ENCODE measurements at regions not wholly inside any gene's neighbourhood (a gene's known extent, or its start where the extent isn't known, plus 50 kb on each side); places are given as distances from the start of the nearest gene placed in this dataset.

- H3K9me3 ChIP-seq (ENCODE audit: control insufficient read depth in 2 of 3, insufficient read depth in 1 of 3, low read length in 3 of 3): no peaks in the 10 kb centered on the region
- peaks cover 0 to 2% (median 0%) of the 10 kb centered on the region in 3 donors for H3K4me1 ChIP-seq (ENCODE audit: control insufficient read depth in 2 of 3, insufficient read depth in 2 of 3, low read depth in 1 of 3, low read length in 3 of 3)
- no peak for DNase-seq
- no peak overlapping the region for H3K9ac ChIP-seq (ENCODE audit: low read length in 3 of 3)
- no peaks in the 10 kb centered on the region for H3K36me3 ChIP-seq (ENCODE audit: control insufficient read depth in 2 of 3, insufficient read depth in 3 of 3, low read length in 3 of 3)
- intact Hi-C loops (cut with DNase I): no loop called here
- FAIRE-seq: no peak
- no peak overlapping the region for H3K4me3 ChIP-seq (ENCODE audit: low read length in 3 of 3)
- TF ChIP-seq, protein P1, sequence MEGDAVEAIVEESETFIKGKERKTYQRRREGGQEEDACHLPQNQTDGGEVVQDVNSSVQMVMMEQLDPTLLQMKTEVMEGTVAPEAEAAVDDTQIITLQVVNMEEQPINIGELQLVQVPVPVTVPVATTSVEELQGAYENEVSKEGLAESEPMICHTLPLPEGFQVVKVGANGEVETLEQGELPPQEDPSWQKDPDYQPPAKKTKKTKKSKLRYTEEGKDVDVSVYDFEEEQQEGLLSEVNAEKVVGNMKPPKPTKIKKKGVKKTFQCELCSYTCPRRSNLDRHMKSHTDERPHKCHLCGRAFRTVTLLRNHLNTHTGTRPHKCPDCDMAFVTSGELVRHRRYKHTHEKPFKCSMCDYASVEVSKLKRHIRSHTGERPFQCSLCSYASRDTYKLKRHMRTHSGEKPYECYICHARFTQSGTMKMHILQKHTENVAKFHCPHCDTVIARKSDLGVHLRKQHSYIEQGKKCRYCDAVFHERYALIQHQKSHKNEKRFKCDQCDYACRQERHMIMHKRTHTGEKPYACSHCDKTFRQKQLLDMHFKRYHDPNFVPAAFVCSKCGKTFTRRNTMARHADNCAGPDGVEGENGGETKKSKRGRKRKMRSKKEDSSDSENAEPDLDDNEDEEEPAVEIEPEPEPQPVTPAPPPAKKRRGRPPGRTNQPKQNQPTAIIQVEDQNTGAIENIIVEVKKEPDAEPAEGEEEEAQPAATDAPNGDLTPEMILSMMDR (IDR thresholded peaks at IDR 0.05; ENCODE audit: borderline replicate concordance, extremely low read depth, insufficient read depth): no peak
- no peak overlapping the region for H3K27ac ChIP-seq (ENCODE audit: low read depth in 2 of 2, low read length in 2 of 2)
- H3K27me3 ChIP-seq (ENCODE audit: control insufficient read depth, insufficient read depth, low read length): no peaks in the 10 kb centered on the region
Measured at GRCh38 chr12:67045650-67046049, 223.5 kb upstream of the CAND1 start.

DNA sequence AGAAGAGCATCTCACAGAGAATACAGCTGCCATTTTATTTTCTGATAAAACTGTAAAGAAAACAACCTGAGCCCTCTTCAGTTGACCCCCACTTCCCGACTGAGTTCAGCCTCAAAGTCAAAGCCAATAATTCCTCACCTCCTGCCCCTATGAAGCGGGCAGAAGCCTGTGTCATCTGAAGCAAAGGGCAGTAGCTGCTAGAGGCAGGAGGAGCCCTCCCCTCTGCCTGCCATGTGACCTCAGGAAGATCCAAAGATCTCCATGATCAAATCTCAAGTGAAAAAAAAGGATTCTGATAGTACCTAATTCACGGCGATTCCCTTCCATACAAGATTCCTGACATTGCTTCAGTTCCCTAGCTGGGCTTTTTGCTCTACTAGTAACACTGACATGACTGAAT lies 223.1 kb upstream of the CAND1 start:
- Histone ChIP-seq H3K4me1 (ENCODE audit: control insufficient read depth in 2 of 3, insufficient read depth in 2 of 3, low read depth in 1 of 3, low read length in 3 of 3) (no peaks in the 10 kb centered on the region), H3K9me3 (ENCODE audit: control insufficient read depth in 2 of 3, insufficient read depth in 1 of 3, low read length in 3 of 3) (no peaks in the 10 kb centered on the region), H3K27ac (ENCODE audit: low read depth in 2 of 2, low read length in 2 of 2) (no peak overlapping the region), H3K27me3 (ENCODE audit: control insufficient read depth, insufficient read depth, low read length) (no peaks in the 10 kb centered on the region), H3K4me3 (ENCODE audit: low read length in 3 of 3) (no peak overlapping the region), H3K9ac (ENCODE audit: low read length in 3 of 3) (no peak overlapping the region), H3K36me3 (ENCODE audit: control insufficient read depth in 2 of 3, insufficient read depth in 3 of 3, low read length in 3 of 3) (no peaks in the 10 kb centered on the region)
- intact Hi-C loops (cut with DNase I): no loop called here
- no peak for FAIRE-seq
- no peak for DNase-seq
- TF ChIP-seq, protein P1 (IDR thresholded peaks at IDR 0.05; ENCODE audit: borderline replicate concordance, extremely low read depth, insufficient read depth): no peak

- intact Hi-C loops (cut with DNase I): no loop called here
- no peak for FAIRE-seq
Measured at GRCh38 chr12:67047634-67048033, 221.5 kb upstream of the CAND1 start.

More at GRCh38 chr12:67047634-67048033, 221.5 kb upstream of the CAND1 start:
- no peaks in the 10 kb centered on the region for H3K9me3 ChIP-seq (ENCODE audit: control insufficient read depth in 2 of 3, insufficient read depth in 1 of 3, low read length in 3 of 3)
- no peak for DNase-seq
- no peaks in the 10 kb centered on the region for H3K4me1 ChIP-seq (ENCODE audit: control insufficient read depth in 2 of 3, insufficient read depth in 2 of 3, low read depth in 1 of 3, low read length in 3 of 3)
- H3K27ac ChIP-seq (ENCODE audit: low read depth in 2 of 2, low read length in 2 of 2): no peak overlapping the region
- H3K27me3 ChIP-seq (ENCODE audit: control insufficient read depth, insufficient read depth, low read length): no peaks in the 10 kb centered on the region
- TF ChIP-seq, protein P1 (IDR thresholded peaks at IDR 0.05; ENCODE audit: borderline replicate concordance, extremely low read depth, insufficient read depth): no peak
- H3K4me3 ChIP-seq (ENCODE audit: low read length in 3 of 3): no peak overlapping the region
- no peaks in the 10 kb centered on the region for H3K36me3 ChIP-seq (ENCODE audit: control insufficient read depth in 2 of 3, insufficient read depth in 3 of 3, low read length in 3 of 3)
- H3K9ac ChIP-seq (ENCODE audit: low read length in 3 of 3): no peak overlapping the region

All from kidney (tissue), 13 donors.